ENCODE measurements at regions not wholly inside any gene's neighbourhood (a gene's known extent, or its start where the extent isn't known, plus 50 kb on each side); places are given as distances from the start of the nearest gene placed in this dataset.

- CTCF ChIA-PET: no interaction called here
- no peak for DNase-seq (ENCODE audit: low read depth, low spot score)
- TF ChIP-seq CTCF (IDR thresholded peaks at IDR 0.05; ENCODE audit: insufficient read depth, low read length, missing control alignments): no peak
- POLR2A ChIA-PET: interaction anchor here (0.6 to 0.7 kb wide), 2 partner anchors 9 to 335 kb away, joined by 3 to 7 read pairs; no protein-coding TSS in a partner anchor
- H3K4me3 ChIP-seq (ENCODE audit: low read depth, low read length): no peak overlapping the region
Observed at GRCh38 chr5:58123501-58123900, 336.4 kb downstream of the PLK2 start.

- TF ChIP-seq CTCF (IDR thresholded peaks at IDR 0.05; ENCODE audit: insufficient read depth, low read length, missing control alignments): no peak
- ChIA-PET CTCF (no interaction called here), POLR2A (interaction anchor here (0.5 to 0.6 kb wide), 2 partner anchors 336 to 1172 kb away, joined by 3 to 7 read pairs; no protein-coding TSS in a partner anchor)
- no peak for DNase-seq (ENCODE audit: low read depth, low spot score)
- no peak overlapping the region for H3K4me3 ChIP-seq (ENCODE audit: low read depth, low read length)
Observed at GRCh38 chr5:58122848-58123392, 337.0 kb downstream of the PLK2 start.

GRCh38 chr5:58122157-58122556 lies 337.7 kb downstream of the PLK2 start:
- no peak for DNase-seq (ENCODE audit: low read depth, low spot score)
- ChIA-PET CTCF (interaction anchor here (0.6 to 0.8 kb wide), 2 partner anchors 244 to 343 kb away, joined by 3 read pairs; no protein-coding TSS in a partner anchor), POLR2A (no interaction called here)

GRCh38 chr5:58121391-58121790 lies 338.5 kb downstream of the PLK2 start:
- POLR2A ChIA-PET: no interaction called here
- CTCF ChIA-PET: interaction anchor here (0.6 kb wide), 1 partner anchor 243 kb away, joined by 3 read pairs; no protein-coding TSS in a partner anchor
- TF ChIP-seq CTCF (IDR thresholded peaks at IDR 0.05; ENCODE audit: insufficient read depth, low read length, missing control alignments): no peak
- no peak overlapping the region for H3K4me3 ChIP-seq (ENCODE audit: low read depth, low read length)
- DNase-seq (ENCODE audit: low read depth, low spot score): no peak

More at GRCh38 chr5:58122157-58122556, 337.7 kb downstream of the PLK2 start:
- H3K4me3 ChIP-seq (ENCODE audit: low read depth, low read length): no peak overlapping the region
- TF ChIP-seq CTCF (IDR thresholded peaks at IDR 0.05; ENCODE audit: insufficient read depth, low read length, missing control alignments): no peak

- TF ChIP-seq CTCF (IDR thresholded peaks at IDR 0.05; ENCODE audit: insufficient read depth, low read length, missing control alignments): no peak
- no peak for DNase-seq (ENCODE audit: low read depth, low spot score)
- POLR2A ChIA-PET: no interaction called here
- CTCF ChIA-PET: interaction anchor here (1.0 kb wide), 1 partner anchor 325 kb away, joined by 3 read pairs; no protein-coding TSS in a partner anchor
- H3K4me3 ChIP-seq (ENCODE audit: low read depth, low read length): no peak overlapping the region
Observed at GRCh38 chr5:58117542-58117941, 342.3 kb downstream of the PLK2 start.

- no peak for TF ChIP-seq CTCF (IDR thresholded peaks at IDR 0.05; ENCODE audit: insufficient read depth, low read length, missing control alignments)
- ChIA-PET CTCF (no interaction called here), POLR2A (no interaction called here)
- DNase-seq (ENCODE audit: low read depth, low spot score): no peak
- H3K4me3 ChIP-seq (ENCODE audit: low read depth, low read length): no peak overlapping the region
Observed at GRCh38 chr5:58116346-58116745, 343.5 kb downstream of the PLK2 start.

Measured in AG04449 (cell line).